NOMO-1 treated with DMSO at 0.1 percent for 48 hours (cell line): ENCODE measurements at regions not wholly inside any gene's neighbourhood (a gene's known extent, or its start where the extent isn't known, plus 50 kb on each side); places are given as distances from the start of the nearest gene placed in this dataset.
"Not testable (repeated sequence)": the region's sequence is repeated elsewhere in the genome, so short reads cannot be mapped to it uniquely, and the experiment has no call there.

ENCODE experiments used
- DNase-seq: peaks from one replicate; lab custom pipeline; 2025; ENCODE audit not compliant: unreplicated experiment; lab: John Stamatoyannopoulos, UW

GRCh38 chr6:125423047-125423446 is 121.3 kb upstream of the HDDC2 start:
- DNase-seq: no peak

DNA sequence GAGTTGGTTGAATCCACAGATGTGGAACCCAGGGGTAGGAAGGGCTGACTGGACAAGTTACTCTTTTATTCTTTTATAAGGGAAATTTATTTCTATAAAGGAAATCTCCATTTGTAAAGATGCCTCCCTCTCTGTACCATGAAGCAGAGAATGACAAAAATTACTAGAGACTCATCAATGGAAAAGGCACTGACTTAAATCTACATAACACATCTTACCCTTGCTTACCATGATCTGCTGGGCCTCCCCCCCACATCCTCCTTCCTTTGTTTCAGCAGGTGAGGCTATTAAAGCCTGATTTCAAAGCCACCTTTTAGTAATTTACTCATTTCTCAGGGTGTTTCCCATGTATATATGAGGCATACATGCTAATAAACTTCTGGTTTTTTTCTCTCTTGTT is 130.2 kb upstream of the HDDC2 start:
- DNase-seq: no peak

- DNase-seq: no peak
Observed at GRCh38 chr6:125432963-125433362, 131.2 kb upstream of the HDDC2 start.

DNA sequence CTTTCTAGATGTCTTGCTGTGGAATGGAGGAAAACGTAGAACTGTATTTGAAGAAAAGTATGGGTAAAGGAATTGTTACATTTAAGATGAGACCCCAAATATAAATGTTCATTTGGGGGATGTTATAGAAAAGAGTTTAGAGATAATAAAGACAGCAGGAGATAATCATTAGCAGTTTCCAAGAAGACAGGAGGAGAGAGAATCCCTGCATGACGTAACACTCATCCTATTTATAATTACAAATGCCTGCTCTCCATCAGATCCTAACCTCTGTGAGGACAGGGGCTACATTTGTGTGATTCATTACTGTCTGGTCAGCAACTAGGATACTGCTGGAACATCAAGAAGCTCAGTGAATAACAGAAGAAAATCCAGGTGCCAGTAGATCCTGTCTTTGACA is 133.0 kb upstream of the HDDC2 start:
- no peak for DNase-seq

DNA sequence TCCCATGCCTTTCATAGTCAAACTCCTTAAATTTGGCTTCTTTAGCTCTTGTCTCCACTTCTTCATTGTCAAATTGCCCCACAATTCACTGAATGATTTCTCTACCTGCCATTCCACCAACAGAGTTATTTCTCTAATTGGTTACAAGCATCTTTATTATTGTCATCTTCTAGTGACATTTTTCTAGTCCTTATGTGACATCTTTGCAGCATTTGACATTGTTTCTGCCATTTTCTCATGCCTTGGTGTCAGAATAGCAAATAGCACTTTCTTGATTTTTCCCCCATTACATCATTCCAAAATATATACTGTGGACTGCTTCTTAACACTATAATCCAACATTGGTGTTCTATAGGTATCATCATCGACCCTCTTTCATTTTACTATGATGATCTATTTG is 137.7 kb upstream of the HDDC2 start:
- no peak for DNase-seq

GRCh38 chr6:125444006-125444923 is 142.5 kb upstream of the HDDC2 start:
- DNase-seq: no peak

DNA sequence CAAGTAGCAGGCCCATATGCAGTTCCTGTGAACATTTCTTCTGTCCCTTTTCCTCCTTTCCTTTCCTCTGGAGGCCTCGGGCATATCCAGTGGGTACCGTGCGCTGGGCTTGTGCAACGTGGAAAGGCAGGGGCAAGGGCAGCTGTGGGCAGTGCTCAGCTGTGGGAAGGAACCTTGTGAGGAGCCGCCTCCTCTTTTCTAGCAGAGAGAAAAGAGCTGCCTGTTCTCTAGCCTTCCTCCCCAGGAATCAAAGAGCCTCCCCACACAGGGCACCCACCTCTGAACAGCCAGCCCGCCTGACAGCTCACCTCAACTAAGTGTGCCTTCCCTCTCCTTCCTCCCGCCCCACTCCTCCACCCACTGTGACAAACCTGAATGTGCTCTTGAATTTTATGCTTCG is 143.3 kb upstream of the HDDC2 start:
- DNase-seq: no peak

DNA sequence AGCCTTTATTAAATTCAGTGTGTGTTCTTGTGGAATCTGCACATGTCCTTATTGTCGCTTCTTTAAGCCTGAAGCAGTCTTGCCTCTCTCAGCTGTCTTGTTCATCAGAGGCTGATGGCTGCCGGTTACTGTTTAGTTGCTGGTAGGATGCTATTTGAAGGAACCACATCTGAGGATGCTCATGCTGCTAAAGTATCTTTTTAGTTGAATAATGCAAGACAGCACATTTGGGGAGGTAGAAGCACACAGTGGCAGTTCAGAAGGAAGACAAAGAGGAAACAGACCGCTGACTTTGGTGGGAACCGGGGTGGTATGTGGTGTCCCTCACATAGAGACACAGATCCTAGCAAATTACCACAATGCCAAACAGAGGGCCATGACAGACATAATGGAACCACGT is 144.2 kb upstream of the HDDC2 start:
- no peak for DNase-seq

GRCh38 chr6:125451750-125452149 is 150.0 kb upstream of the HDDC2 start:
- no peak for DNase-seq

- no peak for DNase-seq
Observed at GRCh38 chr6:125453516-125453915, 151.7 kb upstream of the HDDC2 start.

GRCh38 chr6:125454351-125454750 is 152.6 kb upstream of the HDDC2 start:
- DNase-seq: no peak

DNA sequence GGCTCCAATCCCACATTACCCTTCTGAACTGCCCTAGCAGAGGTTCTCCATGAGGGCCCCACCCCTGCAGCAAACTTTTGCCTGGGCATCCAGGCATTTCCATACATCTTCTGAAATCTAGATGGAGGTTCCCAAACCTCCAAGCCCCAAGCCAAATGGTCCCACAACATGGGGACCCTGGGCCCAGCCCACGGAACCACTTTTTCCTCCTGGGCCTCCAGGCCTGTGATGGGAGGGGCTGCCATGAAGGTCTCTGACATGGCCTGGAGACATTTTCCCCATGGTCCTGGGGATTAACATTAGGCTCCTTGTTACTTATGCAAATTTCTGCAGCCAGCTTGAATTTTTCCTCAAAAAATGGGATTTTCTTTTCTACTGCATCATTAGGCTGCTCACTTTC is 156.7 kb upstream of the HDDC2 start:
- not testable (repeated sequence) for DNase-seq

GRCh38 chr6:125465332-125465731 is 163.6 kb upstream of the HDDC2 start:
- DNase-seq: not testable (repeated sequence)

DNA sequence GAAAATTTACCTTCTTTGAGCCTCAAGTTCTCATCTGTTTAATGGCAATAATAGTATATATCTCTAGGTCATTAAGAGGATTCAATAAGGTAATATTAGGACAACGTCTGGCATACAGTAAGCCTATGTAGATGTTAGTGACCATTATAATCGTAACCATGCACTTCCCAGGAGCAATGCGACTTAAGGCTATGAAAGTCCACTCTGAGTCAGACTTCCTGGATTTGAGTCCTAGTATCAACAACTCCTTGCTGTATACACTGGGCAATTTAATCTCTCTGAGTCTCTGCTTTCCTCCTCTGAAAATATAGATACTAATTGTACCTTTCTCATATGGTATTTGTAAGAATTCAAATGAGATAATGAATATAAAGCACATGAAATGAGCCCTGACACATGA is 168.1 kb upstream of the HDDC2 start:
- no peak for DNase-seq

DNA sequence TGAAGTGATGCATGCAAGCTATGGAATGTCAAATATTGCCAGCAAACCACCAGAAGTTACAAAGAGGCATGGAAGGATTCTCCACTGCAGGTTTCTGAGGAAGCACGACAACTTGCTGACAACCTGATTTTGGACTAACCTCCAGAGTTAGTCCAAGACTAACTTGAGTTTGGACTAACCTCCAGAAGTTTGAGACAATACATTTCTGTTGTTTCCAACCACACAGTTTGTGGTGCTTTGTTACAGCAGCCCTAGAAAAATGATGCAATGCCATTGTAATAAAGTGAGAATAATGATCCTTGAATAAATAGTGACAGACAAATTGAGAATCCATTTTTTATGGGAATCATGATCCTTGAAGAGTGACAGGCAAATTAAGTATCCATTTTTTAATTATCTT is 169.9 kb upstream of the HDDC2 start:
- no peak for DNase-seq

DNA sequence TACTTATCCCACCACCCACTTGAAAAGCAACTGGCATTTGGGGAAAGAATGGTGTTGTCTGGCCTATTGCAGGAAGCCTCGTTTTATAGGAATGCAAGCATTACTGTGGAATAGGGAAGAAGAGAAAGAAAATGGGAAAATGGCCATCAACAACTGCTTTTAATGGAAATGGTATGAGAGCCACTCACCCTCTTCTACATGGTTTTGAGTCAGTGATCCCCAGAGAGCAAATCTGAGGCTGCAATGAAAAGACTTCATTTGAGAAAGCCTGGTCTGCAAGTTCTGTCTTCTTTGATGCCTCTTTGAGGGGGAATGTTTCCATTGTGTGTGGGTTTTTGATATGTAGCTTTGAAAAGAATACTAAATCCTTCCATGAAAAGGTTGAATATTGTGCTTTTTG is 172.3 kb upstream of the HDDC2 start:
- no peak for DNase-seq

DNA sequence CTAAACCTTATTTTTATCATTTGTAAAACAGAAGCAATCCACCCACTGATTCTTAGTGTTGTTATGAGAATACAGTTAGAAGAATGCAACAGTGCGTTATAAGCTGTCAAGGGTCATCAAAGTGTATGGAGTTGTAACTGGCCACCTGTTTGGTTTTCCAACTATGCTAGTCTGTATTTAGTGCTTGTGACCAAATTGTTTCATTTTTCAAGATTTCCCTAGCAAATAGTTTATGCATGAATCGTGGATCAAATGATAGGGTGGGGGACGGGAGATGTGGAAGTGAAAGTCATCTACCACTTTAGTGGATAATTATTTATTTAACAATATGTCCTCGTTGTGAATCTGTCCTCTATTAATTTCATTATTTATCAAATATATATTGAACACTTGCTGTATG is 175.4 kb upstream of the HDDC2 start:
- no peak for DNase-seq

GRCh38 chr6:125477844-125478243 is 176.1 kb upstream of the HDDC2 start:
- DNase-seq: no peak

DNA sequence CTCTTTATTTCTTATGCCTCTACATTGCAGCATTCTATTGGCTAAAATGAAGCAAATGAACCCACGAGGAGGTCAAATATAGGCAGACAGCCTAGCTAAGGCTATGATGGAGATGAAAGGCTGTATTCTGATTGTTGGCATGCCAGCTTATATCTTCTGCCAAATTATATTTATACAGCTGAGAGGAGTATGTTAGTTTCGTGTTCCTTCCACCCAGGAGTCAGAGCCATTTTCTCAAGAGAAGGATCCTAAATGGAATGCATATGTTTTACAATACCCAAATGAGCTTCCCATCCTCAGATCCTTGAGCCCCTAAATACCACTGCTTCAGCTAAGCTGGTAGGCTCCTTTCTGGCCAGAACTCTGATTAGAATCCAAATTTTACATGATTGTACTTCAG is 178.4 kb upstream of the HDDC2 start:
- DNase-seq: no peak

DNA sequence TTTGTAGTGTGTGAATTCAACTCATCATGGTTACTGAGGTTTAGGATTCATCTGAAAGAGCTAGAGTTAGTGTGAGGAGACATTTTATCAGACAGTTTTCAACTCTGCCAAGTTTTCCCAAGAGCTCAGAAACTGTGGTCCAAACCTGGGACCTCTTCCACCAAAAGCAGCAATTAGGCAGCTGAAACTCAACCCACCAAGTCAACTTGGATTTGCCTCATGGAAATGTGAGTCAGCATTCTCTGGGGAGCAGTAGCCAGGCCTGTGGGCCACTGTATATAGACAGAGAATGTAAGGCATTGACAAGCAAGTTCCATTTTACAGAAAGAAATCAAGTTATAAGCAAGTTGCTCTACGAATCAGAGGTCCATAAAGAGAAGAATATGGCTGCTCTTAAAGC is 178.8 kb upstream of the HDDC2 start:
- no peak for DNase-seq

DNA sequence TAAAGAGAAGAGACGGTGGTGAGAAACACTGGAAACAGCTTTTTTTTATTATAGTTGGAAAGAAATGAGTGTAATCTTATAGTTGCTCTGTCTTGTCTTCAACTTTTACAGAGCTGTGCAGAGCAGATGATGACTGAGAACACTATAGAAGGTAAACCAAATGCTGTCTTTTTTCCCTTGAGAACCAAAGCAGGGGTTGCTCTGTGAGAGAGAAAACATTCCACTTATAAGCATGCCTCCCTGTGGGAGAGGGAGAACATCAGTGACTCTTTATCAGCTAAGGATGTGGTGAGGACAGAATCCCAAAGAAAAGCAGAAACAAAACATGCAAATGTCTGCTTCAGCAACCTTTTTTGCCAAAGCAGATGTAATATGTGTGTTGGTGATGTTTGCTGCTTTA is 179.3 kb upstream of the HDDC2 start:
- DNase-seq: no peak

- DNase-seq: peak; percentile 1
Observed at GRCh38 chr6:125485757-125486156, 184.0 kb upstream of the HDDC2 start.

DNA sequence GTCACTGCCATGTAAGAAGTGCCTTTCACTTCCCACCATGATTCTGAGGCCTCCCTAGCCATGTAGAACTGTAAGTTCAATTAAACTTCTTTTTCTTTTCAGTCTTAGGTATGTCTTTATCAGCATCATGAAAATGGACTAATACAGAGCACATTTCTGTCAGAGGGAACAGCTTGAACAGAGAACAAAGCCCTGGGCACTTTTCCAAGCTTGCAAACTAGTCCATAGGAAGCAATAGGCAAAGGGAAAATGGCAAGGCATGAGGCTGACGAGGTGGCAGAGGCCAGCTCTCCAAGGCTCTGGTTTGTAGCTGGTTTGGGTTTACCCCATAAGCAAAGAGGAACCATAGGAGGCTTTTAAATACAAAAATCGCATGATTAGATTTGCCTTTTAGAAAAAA is 185.1 kb upstream of the HDDC2 start:
- no peak for DNase-seq
